ENCODE measurements at regions not wholly inside any gene's neighbourhood (a gene's known extent, or its start where the extent isn't known, plus 50 kb on each side); places are given as distances from the start of the nearest gene placed in this dataset.

DNA sequence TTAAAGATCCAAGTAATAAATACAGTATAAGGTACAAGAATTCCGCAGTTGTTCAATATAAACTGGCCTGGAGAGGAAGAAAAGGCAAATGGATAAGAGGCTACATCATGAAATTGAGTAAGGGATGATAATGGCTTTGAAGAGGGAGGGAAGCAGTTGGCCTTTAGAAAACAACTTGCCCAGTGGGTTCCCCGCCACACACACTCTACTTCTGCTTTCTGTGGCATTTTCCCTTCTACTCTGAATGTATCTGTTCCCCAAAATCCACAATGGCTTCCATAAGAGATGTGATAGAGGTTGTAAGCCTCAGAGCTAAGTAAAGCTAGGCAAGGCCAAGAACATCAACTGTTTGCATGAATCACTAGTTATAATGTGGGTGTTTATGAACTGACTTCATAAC lies 221.3 kb downstream of the MBD2 start:
- TF ChIP-seq, protein P1, sequence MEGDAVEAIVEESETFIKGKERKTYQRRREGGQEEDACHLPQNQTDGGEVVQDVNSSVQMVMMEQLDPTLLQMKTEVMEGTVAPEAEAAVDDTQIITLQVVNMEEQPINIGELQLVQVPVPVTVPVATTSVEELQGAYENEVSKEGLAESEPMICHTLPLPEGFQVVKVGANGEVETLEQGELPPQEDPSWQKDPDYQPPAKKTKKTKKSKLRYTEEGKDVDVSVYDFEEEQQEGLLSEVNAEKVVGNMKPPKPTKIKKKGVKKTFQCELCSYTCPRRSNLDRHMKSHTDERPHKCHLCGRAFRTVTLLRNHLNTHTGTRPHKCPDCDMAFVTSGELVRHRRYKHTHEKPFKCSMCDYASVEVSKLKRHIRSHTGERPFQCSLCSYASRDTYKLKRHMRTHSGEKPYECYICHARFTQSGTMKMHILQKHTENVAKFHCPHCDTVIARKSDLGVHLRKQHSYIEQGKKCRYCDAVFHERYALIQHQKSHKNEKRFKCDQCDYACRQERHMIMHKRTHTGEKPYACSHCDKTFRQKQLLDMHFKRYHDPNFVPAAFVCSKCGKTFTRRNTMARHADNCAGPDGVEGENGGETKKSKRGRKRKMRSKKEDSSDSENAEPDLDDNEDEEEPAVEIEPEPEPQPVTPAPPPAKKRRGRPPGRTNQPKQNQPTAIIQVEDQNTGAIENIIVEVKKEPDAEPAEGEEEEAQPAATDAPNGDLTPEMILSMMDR (IDR thresholded peaks at IDR 0.05) = no peak
- TF ChIP-seq POLR2A (IDR thresholded peaks at IDR 0.05) = no peak
